ENCODE measurements at regions not wholly inside any gene's neighbourhood (a gene's known extent, or its start where the extent isn't known, plus 50 kb on each side); places are given as distances from the start of the nearest gene placed in this dataset.

DNA sequence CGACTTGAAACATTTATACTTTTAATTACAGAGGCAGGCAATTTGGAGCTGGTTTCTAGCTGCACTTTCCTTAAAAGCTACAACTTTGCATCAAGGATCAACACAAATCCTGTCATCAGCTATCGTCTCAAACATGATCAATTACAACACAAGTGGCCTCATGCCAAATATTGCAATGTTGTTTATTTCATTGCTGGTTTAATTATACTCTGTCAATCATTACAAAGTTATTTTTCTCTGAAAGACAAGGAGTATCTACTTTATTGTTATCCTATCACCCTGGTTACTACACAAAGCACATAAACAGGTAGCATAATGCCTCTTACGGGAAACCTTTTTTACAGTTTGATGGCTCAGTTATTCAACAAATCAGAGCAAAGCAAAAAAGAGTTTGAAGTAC, 58.0 kb upstream of the FOXB1 start:
- Histone ChIP-seq H3K27me3 (ENCODE audit: insufficient read depth, low read length) (peaks cover 5% of the 10 kb centered on the region), H3K4me2 (ENCODE audit: insufficient read depth, low read length) (no peak overlapping the region), H3K79me2 (ENCODE audit: insufficient read depth, low read length) (no peaks in the 10 kb centered on the region), H3K4me3 (ENCODE audit: insufficient read depth, low read length) (no peak overlapping the region), H4K20me1 (ENCODE audit: insufficient read depth, low read length) (no peaks in the 10 kb centered on the region), H3K36me3 (ENCODE audit: insufficient read depth, low read length) (no peaks in the 10 kb centered on the region), H3K27ac (ENCODE audit: low read depth, low read length) (no peak overlapping the region), H2AFZ (ENCODE audit: low read length) (no peak overlapping the region), H3K9me3 (ENCODE audit: low read depth, low read length) (no peaks in the 10 kb centered on the region), H3K4me1 (ENCODE audit: insufficient read depth, low read length) (no peaks in the 10 kb centered on the region)
- TF ChIP-seq, protein P1, sequence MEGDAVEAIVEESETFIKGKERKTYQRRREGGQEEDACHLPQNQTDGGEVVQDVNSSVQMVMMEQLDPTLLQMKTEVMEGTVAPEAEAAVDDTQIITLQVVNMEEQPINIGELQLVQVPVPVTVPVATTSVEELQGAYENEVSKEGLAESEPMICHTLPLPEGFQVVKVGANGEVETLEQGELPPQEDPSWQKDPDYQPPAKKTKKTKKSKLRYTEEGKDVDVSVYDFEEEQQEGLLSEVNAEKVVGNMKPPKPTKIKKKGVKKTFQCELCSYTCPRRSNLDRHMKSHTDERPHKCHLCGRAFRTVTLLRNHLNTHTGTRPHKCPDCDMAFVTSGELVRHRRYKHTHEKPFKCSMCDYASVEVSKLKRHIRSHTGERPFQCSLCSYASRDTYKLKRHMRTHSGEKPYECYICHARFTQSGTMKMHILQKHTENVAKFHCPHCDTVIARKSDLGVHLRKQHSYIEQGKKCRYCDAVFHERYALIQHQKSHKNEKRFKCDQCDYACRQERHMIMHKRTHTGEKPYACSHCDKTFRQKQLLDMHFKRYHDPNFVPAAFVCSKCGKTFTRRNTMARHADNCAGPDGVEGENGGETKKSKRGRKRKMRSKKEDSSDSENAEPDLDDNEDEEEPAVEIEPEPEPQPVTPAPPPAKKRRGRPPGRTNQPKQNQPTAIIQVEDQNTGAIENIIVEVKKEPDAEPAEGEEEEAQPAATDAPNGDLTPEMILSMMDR (IDR thresholded peaks at IDR 0.05; ENCODE audit: extremely low read depth, low read depth, low read length): no peak
- DNase-seq (ENCODE audit: insufficient read length, low spot score, missing footprints): no peak

GRCh38 chr15:59945036-59945435, 59.1 kb upstream of the FOXB1 start:
- Histone ChIP-seq H3K79me2 (ENCODE audit: insufficient read depth, low read length) (no peaks in the 10 kb centered on the region), H3K27ac (ENCODE audit: low read depth, low read length) (no peak overlapping the region), H3K9me3 (ENCODE audit: low read depth, low read length) (no peaks in the 10 kb centered on the region), H3K4me1 (ENCODE audit: insufficient read depth, low read length) (no peaks in the 10 kb centered on the region), H3K27me3 (ENCODE audit: insufficient read depth, low read length) (peaks cover 5% of the 10 kb centered on the region), H3K4me3 (ENCODE audit: insufficient read depth, low read length) (no peak overlapping the region), H3K36me3 (ENCODE audit: insufficient read depth, low read length) (no peaks in the 10 kb centered on the region), H2AFZ (ENCODE audit: low read length) (no peak overlapping the region), H4K20me1 (ENCODE audit: insufficient read depth, low read length) (no peaks in the 10 kb centered on the region), H3K4me2 (ENCODE audit: insufficient read depth, low read length) (no peak overlapping the region)
- no peak for DNase-seq (ENCODE audit: insufficient read length, low spot score, missing footprints)
- TF ChIP-seq, protein P1 (IDR thresholded peaks at IDR 0.05; ENCODE audit: extremely low read depth, low read depth, low read length): no peak

DNA sequence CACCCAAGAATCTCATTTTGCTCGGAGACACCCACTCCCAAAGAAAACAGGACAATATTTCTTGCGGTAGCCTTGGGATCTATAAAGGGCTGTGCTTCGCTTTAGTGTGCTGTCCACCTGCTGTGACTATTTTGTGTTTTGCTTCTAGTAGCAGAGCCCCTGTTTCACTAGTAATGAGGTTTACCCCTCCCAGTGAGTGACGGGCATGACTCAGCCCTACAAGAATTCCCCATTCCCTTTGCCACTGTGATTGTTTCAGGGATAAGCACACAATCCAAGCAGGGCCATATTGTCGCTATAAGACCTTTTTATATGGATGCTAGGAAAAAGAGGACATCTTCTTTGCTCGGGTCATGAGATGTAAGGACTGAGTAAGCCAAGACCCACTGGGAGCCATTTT, 62.5 kb upstream of the FOXB1 start:
- Histone ChIP-seq H3K4me2 (ENCODE audit: insufficient read depth, low read length) (no peak overlapping the region), H3K4me3 (ENCODE audit: insufficient read depth, low read length) (no peak overlapping the region), H3K27me3 (ENCODE audit: insufficient read depth, low read length) (peaks cover 5% of the 10 kb centered on the region), H3K27ac (ENCODE audit: low read depth, low read length) (no peak overlapping the region), H3K9me3 (ENCODE audit: low read depth, low read length) (no peaks in the 10 kb centered on the region), H3K36me3 (ENCODE audit: insufficient read depth, low read length) (no peaks in the 10 kb centered on the region), H3K79me2 (ENCODE audit: insufficient read depth, low read length) (no peaks in the 10 kb centered on the region), H3K4me1 (ENCODE audit: insufficient read depth, low read length) (no peaks in the 10 kb centered on the region), H4K20me1 (ENCODE audit: insufficient read depth, low read length) (no peaks in the 10 kb centered on the region), H2AFZ (ENCODE audit: low read length) (no peak overlapping the region)
- TF ChIP-seq, protein P1 (IDR thresholded peaks at IDR 0.05; ENCODE audit: extremely low read depth, low read depth, low read length): no peak
- no peak for DNase-seq (ENCODE audit: insufficient read length, low spot score, missing footprints)

DNA sequence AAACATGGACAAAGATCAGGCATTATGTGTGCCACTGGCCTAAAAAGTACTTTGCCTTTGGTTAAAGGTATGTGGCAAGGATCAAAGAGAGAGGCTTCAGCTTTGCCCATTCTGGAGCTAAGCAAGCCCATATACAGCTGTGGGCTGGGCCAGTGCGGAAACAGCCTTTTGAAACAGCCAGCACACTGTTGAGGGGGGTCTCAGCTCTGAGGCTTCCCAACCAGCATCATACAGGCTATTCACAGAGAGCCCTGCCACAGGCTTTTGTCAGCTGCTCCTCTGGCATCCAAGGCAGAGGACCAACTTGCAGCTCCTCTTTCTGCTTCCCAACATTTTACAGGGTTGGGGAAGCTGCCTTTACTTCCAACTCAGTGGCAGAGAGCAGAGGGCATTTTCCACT, 63.2 kb upstream of the FOXB1 start:
- Histone ChIP-seq H3K79me2 (ENCODE audit: insufficient read depth, low read length) (no peaks in the 10 kb centered on the region), H3K27me3 (ENCODE audit: insufficient read depth, low read length) (peaks cover 9% of the 10 kb centered on the region)
- DNase-seq (ENCODE audit: insufficient read length, low spot score, missing footprints): no peak

More for the DNA sequence above, 63.2 kb upstream of the FOXB1 start:
- TF ChIP-seq, protein P1 (IDR thresholded peaks at IDR 0.05; ENCODE audit: extremely low read depth, low read depth, low read length): no peak
- Histone ChIP-seq H3K4me1 (ENCODE audit: insufficient read depth, low read length) (no peaks in the 10 kb centered on the region), H3K36me3 (ENCODE audit: insufficient read depth, low read length) (no peaks in the 10 kb centered on the region), H3K9me3 (ENCODE audit: low read depth, low read length) (no peaks in the 10 kb centered on the region), H3K27ac (ENCODE audit: low read depth, low read length) (no peak overlapping the region), H3K4me2 (ENCODE audit: insufficient read depth, low read length) (no peak overlapping the region), H4K20me1 (ENCODE audit: insufficient read depth, low read length) (no peaks in the 10 kb centered on the region), H3K4me3 (ENCODE audit: insufficient read depth, low read length) (no peak overlapping the region), H2AFZ (ENCODE audit: low read length) (no peak overlapping the region)
